22Rv1 (cell line): ENCODE measurements at regions not wholly inside any gene's neighbourhood (a gene's known extent, or its start where the extent isn't known, plus 50 kb on each side); places are given as distances from the start of the nearest gene placed in this dataset.

Source experiments
- ZFX ChIP-seq: fragments of 450-650 bp; IDR thresholded peaks from 2 replicates; pipeline ENCODE4 v1.6.1; 2017; ENCODE audit warnings: antibody characterized with exemption, borderline replicate concordance
- TF ChIP-seq, protein P1 (sequence below): fragments of 450-650 bp; IDR thresholded peaks from 2 replicates; pipeline ENCODE4 v1.5.1; 2017; ENCODE audit warnings: mild to moderate bottlenecking

DNA sequence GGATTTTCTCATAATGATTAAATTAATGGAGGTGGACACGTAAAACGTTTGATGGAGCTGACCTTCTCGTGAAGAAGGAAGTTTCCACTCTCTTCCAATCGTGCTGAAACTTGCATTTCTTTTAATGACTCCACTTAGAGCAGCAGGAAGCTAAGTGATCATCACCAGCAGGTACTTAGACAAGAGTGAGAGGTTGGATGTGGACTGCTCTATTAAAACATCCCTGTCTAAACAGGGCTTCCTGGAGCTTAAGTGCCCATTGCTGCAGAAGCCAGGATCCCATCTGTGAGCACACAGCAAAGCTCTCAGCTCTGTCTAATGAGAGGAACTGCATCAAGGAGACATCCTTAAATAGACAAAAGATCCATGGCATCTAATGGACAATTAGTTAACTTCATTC lies 1539.5 kb upstream of the CELF4 start:
- TF ChIP-seq, protein P1, sequence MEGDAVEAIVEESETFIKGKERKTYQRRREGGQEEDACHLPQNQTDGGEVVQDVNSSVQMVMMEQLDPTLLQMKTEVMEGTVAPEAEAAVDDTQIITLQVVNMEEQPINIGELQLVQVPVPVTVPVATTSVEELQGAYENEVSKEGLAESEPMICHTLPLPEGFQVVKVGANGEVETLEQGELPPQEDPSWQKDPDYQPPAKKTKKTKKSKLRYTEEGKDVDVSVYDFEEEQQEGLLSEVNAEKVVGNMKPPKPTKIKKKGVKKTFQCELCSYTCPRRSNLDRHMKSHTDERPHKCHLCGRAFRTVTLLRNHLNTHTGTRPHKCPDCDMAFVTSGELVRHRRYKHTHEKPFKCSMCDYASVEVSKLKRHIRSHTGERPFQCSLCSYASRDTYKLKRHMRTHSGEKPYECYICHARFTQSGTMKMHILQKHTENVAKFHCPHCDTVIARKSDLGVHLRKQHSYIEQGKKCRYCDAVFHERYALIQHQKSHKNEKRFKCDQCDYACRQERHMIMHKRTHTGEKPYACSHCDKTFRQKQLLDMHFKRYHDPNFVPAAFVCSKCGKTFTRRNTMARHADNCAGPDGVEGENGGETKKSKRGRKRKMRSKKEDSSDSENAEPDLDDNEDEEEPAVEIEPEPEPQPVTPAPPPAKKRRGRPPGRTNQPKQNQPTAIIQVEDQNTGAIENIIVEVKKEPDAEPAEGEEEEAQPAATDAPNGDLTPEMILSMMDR, result no peak
- TF ChIP-seq ZFX, result no peak
